Keratinocyte (primary cell): ENCODE measurements at regions not wholly inside any gene's neighbourhood (a gene's known extent, or its start where the extent isn't known, plus 50 kb on each side); places are given as distances from the start of the nearest gene placed in this dataset.

Experiments used
- DNase-seq: peaks from one replicate; pipeline ENCODE4 v3.0.0-alpha.2; 2011; ENCODE audit warnings: low read depth, missing footprints, low spot score
- FAIRE-seq: peaks from 2 replicates; lab custom pipeline; 2011; peaks lifted over from hg19 to GRCh38; lab: Jason Lieb, UNC
- H2AFZ ChIP-seq: 2 replicates; pipeline ENCODE4 v1.6.0; 2012; ENCODE audit warnings: low read length, control low read depth, inconsistent platforms; ENCODE audit not compliant: control insufficient read depth
- H3K27ac ChIP-seq: 2 replicates; pipeline ENCODE4 v1.5.1; 2011; ENCODE audit warnings: low read length; ENCODE audit not compliant: control insufficient read depth, insufficient read depth
- H3K27me3 ChIP-seq: 3 replicates; pipeline ENCODE4 v1.6.0; 2011; ENCODE audit warnings: low read length; ENCODE audit not compliant: control insufficient read depth, insufficient read depth; ENCODE audit errors: extremely low read depth
- H3K36me3 ChIP-seq, 2 experiments: 2 replicates in 1 of 2; 3 replicates in 1 of 2; pipeline ENCODE4 v1.5.1; 2011; ENCODE audit warnings: low read length in 2 of 2, mild to moderate bottlenecking in 1 of 2; ENCODE audit not compliant: control insufficient read depth in 2 of 2, insufficient read depth in 2 of 2; ENCODE audit errors: extremely low read depth in 1 of 2
- H3K4me1 ChIP-seq: 3 replicates; pipeline ENCODE4 v1.5.1; 2011; ENCODE audit warnings: low read length; ENCODE audit not compliant: control insufficient read depth, insufficient read depth; ENCODE audit errors: extremely low read depth
- H3K4me2 ChIP-seq: 3 replicates; pipeline ENCODE4 v1.6.0; 2011; ENCODE audit warnings: low read depth, low read length; ENCODE audit not compliant: control insufficient read depth, insufficient read depth; ENCODE audit errors: extremely low read depth
- H3K4me3 ChIP-seq, 3 experiments: fragments of 200-600 bp in 1 of 3; sonication (generic) in 1 of 3; 2 replicates in 2 of 3; 3 replicates in 1 of 3; pipeline ENCODE4 v1.5.1; 2011 to 2016; ENCODE audit warnings: low read length in 3 of 3, mild to moderate bottlenecking in 3 of 3, control low read depth in 2 of 3, inconsistent platforms in 1 of 3, low read depth in 1 of 3, mixed read lengths in 1 of 3, mixed run types in 1 of 3, moderate library complexity in 1 of 3; ENCODE audit not compliant: control insufficient read depth in 2 of 3, insufficient read depth in 2 of 3; ENCODE audit errors: extremely low read depth in 1 of 3
- H3K79me2 ChIP-seq: 2 replicates; pipeline ENCODE4 v1.6.0; 2012; ENCODE audit warnings: low read length; ENCODE audit not compliant: control insufficient read depth, insufficient read depth
- H3K9ac ChIP-seq: 3 replicates; pipeline ENCODE4 v1.6.0; 2011; ENCODE audit warnings: low read length; ENCODE audit not compliant: control insufficient read depth, insufficient read depth; ENCODE audit errors: extremely low read depth
- H3K9me1 ChIP-seq: 3 replicates; pipeline ENCODE4 v1.6.0; 2011; ENCODE audit warnings: low read length; ENCODE audit not compliant: control insufficient read depth, insufficient read depth; ENCODE audit errors: extremely low read depth
- H3K9me3 ChIP-seq: 2 replicates; pipeline ENCODE4 v1.5.1; 2012; ENCODE audit warnings: low read depth, low read length; ENCODE audit not compliant: control insufficient read depth
- H4K20me1 ChIP-seq: 3 replicates; pipeline ENCODE4 v1.6.0; 2011; ENCODE audit warnings: low read length; ENCODE audit not compliant: control insufficient read depth, insufficient read depth; ENCODE audit errors: extremely low read depth
- CTCF ChIP-seq, 3 experiments: IDR thresholded peaks in 1 of 3; conservative IDR thresholded peaks in 1 of 3; optimal IDR thresholded peaks in 1 of 3; 2 replicates in 2 of 3; 3 replicates in 1 of 3; pipeline versions ENCODE3 to v1.5.1; 2011; ENCODE audit warnings: low read length in 3 of 3, mild to moderate bottlenecking in 3 of 3, moderate library complexity in 2 of 3, control low read depth in 1 of 3, inconsistent platforms in 1 of 3; ENCODE audit not compliant: insufficient read depth in 2 of 3; ENCODE audit errors: extremely low read depth in 1 of 3
- EZH2 ChIP-seq: IDR thresholded peaks from one replicate; pipeline ENCODE4 v1.6.1; 2012; ENCODE audit warnings: inconsistent platforms, mild to moderate bottlenecking, low read length, moderate library complexity
- dilution Hi-C: fragments of 300-500 bp; cut with MboI; formaldehyde crosslinking; loops from one replicate; pipeline ENCODE4 v1.7.0; 2020; ENCODE audit warnings: low sequenced_read_pairs; ENCODE audit not compliant: extremely low pct_ligation_motif_present

GRCh38 chr6:69609836-69610472 lies 186.9 kb downstream of the LMBRD1 start:
- TF ChIP-seq CTCF (optimal IDR thresholded peaks at IDR 0.05 in 1 of 3, IDR thresholded peaks at IDR 0.05 in 1 of 3, conservative IDR thresholded peaks at IDR 0.05 in 1 of 3; ENCODE audit: extremely low read depth in 1 of 3, insufficient read depth in 2 of 3, low read length in 3 of 3) = no peak
- TF ChIP-seq EZH2 = no peak
- Histone ChIP-seq H3K9me3 (no peaks in the 10 kb centered on the region), H2AFZ (no peak overlapping the region), H3K4me3 (no peak overlapping the region), H3K36me3 (no peaks in the 10 kb centered on the region), H3K9me1 (no peaks in the 10 kb centered on the region), H3K27me3 (no peaks in the 10 kb centered on the region), H4K20me1 (no peaks in the 10 kb centered on the region), H3K4me1 (no peaks in the 10 kb centered on the region), H3K27ac (no peak overlapping the region), H3K4me2 (no peak overlapping the region), H3K79me2 (no peaks in the 10 kb centered on the region), H3K9ac (no peak overlapping the region)
- dilution Hi-C loops = no loop called here
- FAIRE-seq (no peak), DNase-seq (no peak)

GRCh38 chr6:69601132-69601531 lies 195.7 kb downstream of the LMBRD1 start:
- DNase-seq (no peak), FAIRE-seq (no peak)
- H3K27ac ChIP-seq = no peak overlapping the region
- no peaks in the 10 kb centered on the region for H3K79me2 ChIP-seq
- H3K4me2 ChIP-seq = no peak overlapping the region
- no peak for TF ChIP-seq CTCF (optimal IDR thresholded peaks at IDR 0.05 in 1 of 3, IDR thresholded peaks at IDR 0.05 in 1 of 3, conservative IDR thresholded peaks at IDR 0.05 in 1 of 3; ENCODE audit: extremely low read depth in 1 of 3, insufficient read depth in 2 of 3, low read length in 3 of 3)
- no peak for TF ChIP-seq EZH2
- no peaks in the 10 kb centered on the region for H3K9me1 ChIP-seq
- no peak overlapping the region for H2AFZ ChIP-seq
- peaks cover 5% of the 10 kb centered on the region for H3K27me3 ChIP-seq
- no peaks in the 10 kb centered on the region for H4K20me1 ChIP-seq
- no peaks in the 10 kb centered on the region for H3K36me3 ChIP-seq
- dilution Hi-C loops = no loop called here
- H3K9me3 ChIP-seq = no peaks in the 10 kb centered on the region
- H3K9ac ChIP-seq = no peak overlapping the region
- H3K4me3 ChIP-seq = no peak overlapping the region
- H3K4me1 ChIP-seq = no peaks in the 10 kb centered on the region
